ENCODE measurements at regions not wholly inside any gene's neighbourhood (a gene's known extent, or its start where the extent isn't known, plus 50 kb on each side); places are given as distances from the start of the nearest gene placed in this dataset.

GRCh38 chr5:87076411-87076810 lies 191.3 kb upstream of the RASA1 start:
- Histone ChIP-seq H3K79me2 (ENCODE audit: insufficient read depth, low read length) (no peaks in the 10 kb centered on the region), H3K9ac (ENCODE audit: low read length) (no peak overlapping the region), H3K9me3 (ENCODE audit: insufficient read depth, low read length) (no peaks in the 10 kb centered on the region), H3F3A (ENCODE audit: insufficient read depth) (peaks cover 4% of the 10 kb centered on the region; the same call in 1 of the 2 replicates), H3K9me2 (replicated peaks; ENCODE audit: insufficient read depth, low read length) (no peaks in the 10 kb centered on the region), H3K27me3 (ENCODE audit: low read length) (no peaks in the 10 kb centered on the region), H3K36me3 (ENCODE audit: low read length) (no peaks in the 10 kb centered on the region), H3K4me3 (ENCODE audit: insufficient read depth, low read length, poor library complexity, severe bottlenecking) (no peak overlapping the region), H3K4me2 (ENCODE audit: low read depth, low read length, poor library complexity, severe bottlenecking) (no peak overlapping the region), H4K20me1 (ENCODE audit: low read depth, low read length) (no peaks in the 10 kb centered on the region), H2AFZ (ENCODE audit: low read depth, low read length, severe bottlenecking) (no peak overlapping the region), H3K27ac (ENCODE audit: low read depth, low read length) (no peak overlapping the region)
- no peak for TF ChIP-seq EZH2phosphoT487 (conservative IDR thresholded peaks at IDR 0.05; ENCODE audit: low read length)
- no peak for TF ChIP-seq CTCF (IDR thresholded peaks at IDR 0.05; ENCODE audit: insufficient read depth, low read length, poor library complexity, severe bottlenecking)

GRCh38 chr5:87076931-87077330 lies 190.8 kb upstream of the RASA1 start:
- no peaks in the 10 kb centered on the region for H3K79me2 ChIP-seq (ENCODE audit: insufficient read depth, low read length)
- TF ChIP-seq CTCF (IDR thresholded peaks at IDR 0.05; ENCODE audit: insufficient read depth, low read length, poor library complexity, severe bottlenecking) (no peak), EZH2phosphoT487 (conservative IDR thresholded peaks at IDR 0.05; ENCODE audit: low read length) (no peak)
- peaks cover 4% of the 10 kb centered on the region; the same call in 1 of the 2 replicates for H3F3A ChIP-seq (ENCODE audit: insufficient read depth)
- H2AFZ ChIP-seq (ENCODE audit: low read depth, low read length, severe bottlenecking) = no peak overlapping the region
- no peaks in the 10 kb centered on the region for H3K9me3 ChIP-seq (ENCODE audit: insufficient read depth, low read length)
- H4K20me1 ChIP-seq (ENCODE audit: low read depth, low read length) = no peaks in the 10 kb centered on the region
- no peaks in the 10 kb centered on the region for H3K36me3 ChIP-seq (ENCODE audit: low read length)
- H3K9me2 ChIP-seq (replicated peaks; ENCODE audit: insufficient read depth, low read length) = no peaks in the 10 kb centered on the region
- H3K4me3 ChIP-seq (ENCODE audit: insufficient read depth, low read length, poor library complexity, severe bottlenecking) = no peak overlapping the region
- no peak overlapping the region for H3K4me2 ChIP-seq (ENCODE audit: low read depth, low read length, poor library complexity, severe bottlenecking)
- no peaks in the 10 kb centered on the region for H3K27me3 ChIP-seq (ENCODE audit: low read length)
- H3K9ac ChIP-seq (ENCODE audit: low read length) = no peak overlapping the region
- H3K27ac ChIP-seq (ENCODE audit: low read depth, low read length) = no peak overlapping the region

- H2AFZ ChIP-seq (ENCODE audit: low read depth, low read length, severe bottlenecking) = no peak overlapping the region
These were observed 188.5 kb upstream of the RASA1 start for GRCh38 chr5:87079219-87079618.

More at GRCh38 chr5:87079219-87079618, 188.5 kb upstream of the RASA1 start:
- H3K36me3 ChIP-seq (ENCODE audit: low read length) = no peaks in the 10 kb centered on the region
- H3F3A ChIP-seq (ENCODE audit: insufficient read depth) = peaks cover 4% of the 10 kb centered on the region; the same call in 1 of the 2 replicates
- TF ChIP-seq EZH2phosphoT487 (conservative IDR thresholded peaks at IDR 0.05; ENCODE audit: low read length) = no peak
- TF ChIP-seq CTCF (IDR thresholded peaks at IDR 0.05; ENCODE audit: insufficient read depth, low read length, poor library complexity, severe bottlenecking) = no peak
- no peaks in the 10 kb centered on the region for H3K9me3 ChIP-seq (ENCODE audit: insufficient read depth, low read length)
- no peak overlapping the region for H3K27ac ChIP-seq (ENCODE audit: low read depth, low read length)
- H4K20me1 ChIP-seq (ENCODE audit: low read depth, low read length) = no peaks in the 10 kb centered on the region
- no peaks in the 10 kb centered on the region for H3K9me2 ChIP-seq (replicated peaks; ENCODE audit: insufficient read depth, low read length)
- no peaks in the 10 kb centered on the region for H3K79me2 ChIP-seq (ENCODE audit: insufficient read depth, low read length)
- no peaks in the 10 kb centered on the region for H3K27me3 ChIP-seq (ENCODE audit: low read length)
- H3K4me3 ChIP-seq (ENCODE audit: insufficient read depth, low read length, poor library complexity, severe bottlenecking) = no peak overlapping the region
- no peak overlapping the region for H3K4me2 ChIP-seq (ENCODE audit: low read depth, low read length, poor library complexity, severe bottlenecking)
- H3K9ac ChIP-seq (ENCODE audit: low read length) = no peak overlapping the region
